OCI-LY7 (cell line): ENCODE measurements at regions not wholly inside any gene's neighbourhood (a gene's known extent, or its start where the extent isn't known, plus 50 kb on each side); places are given as distances from the start of the nearest gene placed in this dataset.

Source experiments
- CTCF ChIP-seq: fragments of 200-600 bp; sonication (generic); conservative IDR thresholded peaks from 2 replicates; pipeline ENCODE4 v1.5.1; 2014; ENCODE audit warnings: mild to moderate bottlenecking, antibody characterized with exemption, low read length, moderate library complexity, mixed read lengths
- EZH2phosphoT487 ChIP-seq: fragments of 200-600 bp; sonication (generic); IDR thresholded peaks from 2 replicates; pipeline ENCODE4 v1.6.1; 2018; ENCODE audit warnings: low read depth, borderline replicate concordance, mild to moderate bottlenecking, mixed run types, antibody characterized with exemption, low read length, moderate library complexity, mixed read lengths

GRCh38 chr4:41865306-41865980 lies 69.8 kb upstream of the TMEM33 start:
- no peak for TF ChIP-seq CTCF
- TF ChIP-seq EZH2phosphoT487: no peak
